ENCODE measurements at regions not wholly inside any gene's neighbourhood (a gene's known extent, or its start where the extent isn't known, plus 50 kb on each side); places are given as distances from the start of the nearest gene placed in this dataset.
"Not testable (repeated sequence)": the region's sequence is repeated elsewhere in the genome, so short reads cannot be mapped to it uniquely, and the experiment has no call there.

- H3K36me3 ChIP-seq (ENCODE audit: control insufficient read depth in 1 of 2, insufficient read depth in 2 of 2, low read length in 2 of 2) = no peaks in the 10 kb centered on the region
- no peaks in the 10 kb centered on the region for H3K27me3 ChIP-seq (ENCODE audit: low read depth, low read length)
- H3K9me3 ChIP-seq (ENCODE audit: control insufficient read depth in 1 of 2, low read length in 2 of 2) = peaks cover 0 to 5% of the 10 kb centered on the region in 2 donors
- H3K27ac ChIP-seq (ENCODE audit: low read length) = no peak overlapping the region
- H3K4me1 ChIP-seq (ENCODE audit: control insufficient read depth in 1 of 2, insufficient read depth in 2 of 2, low read length in 2 of 2) = no peaks in the 10 kb centered on the region
- H3K4me3 ChIP-seq (ENCODE audit: low read depth in 1 of 2, low read length in 2 of 2) = no peak overlapping the region
Measured at GRCh38 chr10:56104923-56105322, 256.1 kb downstream of the ZWINT start.

GRCh38 chr10:56104487-56104886 is 256.6 kb downstream of the ZWINT start:
- Histone ChIP-seq H3K4me1 (ENCODE audit: control insufficient read depth in 1 of 2, insufficient read depth in 2 of 2, low read length in 2 of 2) (no peaks in the 10 kb centered on the region), H3K27me3 (ENCODE audit: low read depth, low read length) (no peaks in the 10 kb centered on the region), H3K27ac (ENCODE audit: low read length) (no peak overlapping the region), H3K9me3 (ENCODE audit: control insufficient read depth in 1 of 2, low read length in 2 of 2) (peaks cover 0 to 3% of the 10 kb centered on the region in 2 donors), H3K36me3 (ENCODE audit: control insufficient read depth in 1 of 2, insufficient read depth in 2 of 2, low read length in 2 of 2) (no peaks in the 10 kb centered on the region), H3K4me3 (ENCODE audit: low read depth in 1 of 2, low read length in 2 of 2) (no peak overlapping the region)

GRCh38 chr10:56096226-56096517 is 264.9 kb downstream of the ZWINT start:
- Histone ChIP-seq H3K9me3 (ENCODE audit: control insufficient read depth in 1 of 2, low read length in 2 of 2) (peaks cover 0 to 5% of the 10 kb centered on the region in 2 donors), H3K4me1 (ENCODE audit: control insufficient read depth in 1 of 2, insufficient read depth in 2 of 2, low read length in 2 of 2) (no peaks in the 10 kb centered on the region), H3K27ac (ENCODE audit: low read length) (no peak overlapping the region), H3K36me3 (ENCODE audit: control insufficient read depth in 1 of 2, insufficient read depth in 2 of 2, low read length in 2 of 2) (no peaks in the 10 kb centered on the region), H3K4me3 (ENCODE audit: low read depth in 1 of 2, low read length in 2 of 2) (no peak overlapping the region), H3K27me3 (ENCODE audit: low read depth, low read length) (no peaks in the 10 kb centered on the region)

- H3K4me3 ChIP-seq (ENCODE audit: low read depth in 1 of 2, low read length in 2 of 2) = no peak overlapping the region
- H3K27ac ChIP-seq (ENCODE audit: low read length) = no peak overlapping the region
- H3K4me1 ChIP-seq (ENCODE audit: control insufficient read depth in 1 of 2, insufficient read depth in 2 of 2, low read length in 2 of 2) = no peaks in the 10 kb centered on the region
- no peaks in the 10 kb centered on the region for H3K36me3 ChIP-seq (ENCODE audit: control insufficient read depth in 1 of 2, insufficient read depth in 2 of 2, low read length in 2 of 2)
- no peaks in the 10 kb centered on the region for H3K27me3 ChIP-seq (ENCODE audit: low read depth, low read length)
- H3K9me3 ChIP-seq (ENCODE audit: control insufficient read depth in 1 of 2, low read length in 2 of 2) = peaks cover 0 to 10% of the 10 kb centered on the region in 2 donors
Measured at GRCh38 chr10:56095506-56096225, 265.4 kb downstream of the ZWINT start.

- not testable (repeated sequence) for H3K27ac ChIP-seq (ENCODE audit: low read length); H3K27me3 ChIP-seq (ENCODE audit: low read depth, low read length); H3K36me3 ChIP-seq (ENCODE audit: control insufficient read depth in 1 of 2, insufficient read depth in 2 of 2, low read length in 2 of 2); H3K4me1 ChIP-seq (ENCODE audit: control insufficient read depth in 1 of 2, insufficient read depth in 2 of 2, low read length in 2 of 2); H3K4me3 ChIP-seq (ENCODE audit: low read depth in 1 of 2, low read length in 2 of 2)
- peaks cover 0 to 12% of the 10 kb centered on the region in 2 donors for H3K9me3 ChIP-seq (ENCODE audit: control insufficient read depth in 1 of 2, low read length in 2 of 2)
Measured at GRCh38 chr10:56093645-56094044, 267.4 kb downstream of the ZWINT start.

GRCh38 chr10:56091872-56092271 is 269.2 kb downstream of the ZWINT start:
- H3K4me1 ChIP-seq (ENCODE audit: control insufficient read depth in 1 of 2, insufficient read depth in 2 of 2, low read length in 2 of 2) = no peaks in the 10 kb centered on the region
- H3K27me3 ChIP-seq (ENCODE audit: low read depth, low read length) = no peaks in the 10 kb centered on the region
- H3K36me3 ChIP-seq (ENCODE audit: control insufficient read depth in 1 of 2, insufficient read depth in 2 of 2, low read length in 2 of 2) = no peaks in the 10 kb centered on the region
- peaks cover 0 to 12% of the 10 kb centered on the region in 2 donors for H3K9me3 ChIP-seq (ENCODE audit: control insufficient read depth in 1 of 2, low read length in 2 of 2)
- no peak overlapping the region for H3K27ac ChIP-seq (ENCODE audit: low read length)
- no peak overlapping the region for H3K4me3 ChIP-seq (ENCODE audit: low read depth in 1 of 2, low read length in 2 of 2)

- no peaks in the 10 kb centered on the region for H3K4me1 ChIP-seq (ENCODE audit: control insufficient read depth in 1 of 2, insufficient read depth in 2 of 2, low read length in 2 of 2)
- no peak overlapping the region for H3K4me3 ChIP-seq (ENCODE audit: low read depth in 1 of 2, low read length in 2 of 2)
- no peak overlapping the region for H3K27ac ChIP-seq (ENCODE audit: low read length)
- H3K27me3 ChIP-seq (ENCODE audit: low read depth, low read length) = no peaks in the 10 kb centered on the region
- H3K36me3 ChIP-seq (ENCODE audit: control insufficient read depth in 1 of 2, insufficient read depth in 2 of 2, low read length in 2 of 2) = no peaks in the 10 kb centered on the region
- peaks cover 0 to 12% of the 10 kb centered on the region in 2 donors for H3K9me3 ChIP-seq (ENCODE audit: control insufficient read depth in 1 of 2, low read length in 2 of 2)
Measured at GRCh38 chr10:56090914-56091540, 270.0 kb downstream of the ZWINT start.

GRCh38 chr10:56085406-56086122 is 275.5 kb downstream of the ZWINT start:
- no peaks in the 10 kb centered on the region for H3K4me1 ChIP-seq (ENCODE audit: control insufficient read depth in 1 of 2, insufficient read depth in 2 of 2, low read length in 2 of 2)
- no peak overlapping the region for H3K27ac ChIP-seq (ENCODE audit: low read length)
- no peak overlapping the region for H3K4me3 ChIP-seq (ENCODE audit: low read depth in 1 of 2, low read length in 2 of 2)
- no peaks in the 10 kb centered on the region for H3K36me3 ChIP-seq (ENCODE audit: control insufficient read depth in 1 of 2, insufficient read depth in 2 of 2, low read length in 2 of 2)
- H3K27me3 ChIP-seq (ENCODE audit: low read depth, low read length) = no peaks in the 10 kb centered on the region
- H3K9me3 ChIP-seq (ENCODE audit: control insufficient read depth in 1 of 2, low read length in 2 of 2) = peaks cover 0 to 2% of the 10 kb centered on the region in 2 donors

GRCh38 chr10:56082169-56082568 is 278.9 kb downstream of the ZWINT start:
- Histone ChIP-seq H3K27me3 (ENCODE audit: low read depth, low read length) (no peaks in the 10 kb centered on the region), H3K4me3 (ENCODE audit: low read depth in 1 of 2, low read length in 2 of 2) (no peak overlapping the region), H3K36me3 (ENCODE audit: control insufficient read depth in 1 of 2, insufficient read depth in 2 of 2, low read length in 2 of 2) (no peaks in the 10 kb centered on the region), H3K4me1 (ENCODE audit: control insufficient read depth in 1 of 2, insufficient read depth in 2 of 2, low read length in 2 of 2) (no peaks in the 10 kb centered on the region), H3K9me3 (ENCODE audit: control insufficient read depth in 1 of 2, low read length in 2 of 2) (no peaks in the 10 kb centered on the region), H3K27ac (ENCODE audit: low read length) (no peak overlapping the region)

- peaks cover 0 to 10% of the 10 kb centered on the region in 2 donors for H3K9me3 ChIP-seq (ENCODE audit: control insufficient read depth in 1 of 2, low read length in 2 of 2)
- H3K27ac ChIP-seq (ENCODE audit: low read length) = no peak overlapping the region
- H3K27me3 ChIP-seq (ENCODE audit: low read depth, low read length) = no peaks in the 10 kb centered on the region
- no peak overlapping the region for H3K4me3 ChIP-seq (ENCODE audit: low read depth in 1 of 2, low read length in 2 of 2)
- no peaks in the 10 kb centered on the region for H3K4me1 ChIP-seq (ENCODE audit: control insufficient read depth in 1 of 2, insufficient read depth in 2 of 2, low read length in 2 of 2)
- H3K36me3 ChIP-seq (ENCODE audit: control insufficient read depth in 1 of 2, insufficient read depth in 2 of 2, low read length in 2 of 2) = no peaks in the 10 kb centered on the region
Measured at GRCh38 chr10:56068473-56069263, 292.4 kb downstream of the ZWINT start.

- Histone ChIP-seq H3K4me1 (ENCODE audit: control insufficient read depth in 1 of 2, insufficient read depth in 2 of 2, low read length in 2 of 2) (no peaks in the 10 kb centered on the region), H3K36me3 (ENCODE audit: control insufficient read depth in 1 of 2, insufficient read depth in 2 of 2, low read length in 2 of 2) (no peaks in the 10 kb centered on the region), H3K27me3 (ENCODE audit: low read depth, low read length) (no peaks in the 10 kb centered on the region), H3K4me3 (ENCODE audit: low read depth in 1 of 2, low read length in 2 of 2) (no peak overlapping the region), H3K27ac (ENCODE audit: low read length) (no peak overlapping the region), H3K9me3 (ENCODE audit: control insufficient read depth in 1 of 2, low read length in 2 of 2) (peaks cover 0 to 10% of the 10 kb centered on the region in 2 donors)
Measured at GRCh38 chr10:56068040-56068439, 293.0 kb downstream of the ZWINT start.

All from muscle layer of duodenum (tissue), 2 donors.